ENCODE measurements at regions not wholly inside any gene's neighbourhood (a gene's known extent, or its start where the extent isn't known, plus 50 kb on each side); places are given as distances from the start of the nearest gene placed in this dataset.
"Not testable (repeated sequence)": the region's sequence is repeated elsewhere in the genome, so short reads cannot be mapped to it uniquely, and the experiment has no call there.

DNA sequence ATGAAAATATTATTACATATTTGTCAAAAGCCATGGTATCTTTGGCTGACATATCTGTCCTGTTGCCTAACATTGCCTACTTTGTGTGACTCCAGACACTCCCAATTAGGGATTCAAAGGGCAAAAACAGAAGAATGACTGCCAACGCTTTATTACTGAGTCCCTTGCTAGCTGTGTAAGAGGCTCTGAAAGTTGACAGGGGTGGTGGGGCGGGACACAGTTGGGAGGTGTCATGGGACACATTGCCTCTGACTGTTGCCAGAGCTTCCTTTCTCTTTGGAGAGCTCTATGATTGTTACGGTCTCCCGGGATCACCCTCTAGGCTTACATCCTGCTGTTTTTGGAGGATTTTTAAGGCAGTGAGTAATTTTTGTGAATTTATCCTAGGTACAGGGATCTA lies 249.6 kb upstream of the ACVR2A start:
- H3K4me1 ChIP-seq (ENCODE audit: insufficient read depth, low read length): no peaks in the 10 kb centered on the region
- no peaks in the 10 kb centered on the region for H3K36me3 ChIP-seq (ENCODE audit: insufficient read depth, low read length)
- H3K9me3 ChIP-seq (ENCODE audit: control insufficient read depth, insufficient read depth, low read length): peaks cover 8% of the 10 kb centered on the region; the same call in 1 of the 2 replicates
- no peak overlapping the region for H3K9ac ChIP-seq (ENCODE audit: low read depth, low read length)

DNA sequence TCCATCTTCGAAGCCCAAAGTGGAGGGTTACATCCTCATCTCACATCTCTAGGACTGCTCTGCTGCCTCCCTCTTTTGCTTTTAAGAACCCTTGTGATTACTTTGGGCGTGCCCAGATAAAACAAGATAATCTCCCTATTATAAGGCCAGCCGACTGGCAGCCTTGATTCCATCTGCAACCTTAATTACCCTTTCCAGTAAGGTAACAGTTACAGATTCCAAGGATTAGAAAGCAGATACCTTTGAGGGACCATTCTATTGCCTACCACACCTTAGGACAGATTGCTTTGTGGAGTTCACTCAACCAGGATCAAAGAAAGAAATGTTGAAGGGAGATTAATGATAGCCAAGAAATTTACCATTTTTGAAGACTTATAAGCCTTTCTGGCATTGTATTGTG lies 250.8 kb upstream of the ACVR2A start:
- H3K9ac ChIP-seq (ENCODE audit: low read depth, low read length): no peak overlapping the region
- no peaks in the 10 kb centered on the region for H3K36me3 ChIP-seq (ENCODE audit: insufficient read depth, low read length)
- peaks cover 8% of the 10 kb centered on the region; the same call in 1 of the 2 replicates for H3K9me3 ChIP-seq (ENCODE audit: control insufficient read depth, insufficient read depth, low read length)
- H3K4me1 ChIP-seq (ENCODE audit: insufficient read depth, low read length): no peaks in the 10 kb centered on the region

DNA sequence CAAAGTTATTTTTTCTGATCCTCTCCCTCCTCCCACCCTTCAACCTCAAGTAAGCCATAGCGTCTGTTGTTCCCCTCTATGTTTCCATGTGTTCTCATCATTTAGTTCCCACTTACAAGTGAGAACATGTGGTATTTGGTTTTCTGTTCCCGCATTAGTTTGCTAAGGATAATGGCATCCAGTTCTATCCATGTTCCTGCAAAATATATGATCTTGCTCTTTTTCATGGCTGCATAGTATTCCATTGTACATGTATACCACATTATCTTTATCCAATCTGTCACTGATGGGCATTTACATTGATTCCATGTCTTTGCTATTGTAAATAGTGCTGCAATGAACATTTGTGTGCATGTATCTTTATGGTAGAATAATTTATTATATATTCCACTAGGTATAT lies 252.0 kb upstream of the ACVR2A start:
- not testable (repeated sequence) for H3K9ac ChIP-seq (ENCODE audit: low read depth, low read length); H3K9me3 ChIP-seq (ENCODE audit: control insufficient read depth, insufficient read depth, low read length); H3K36me3 ChIP-seq (ENCODE audit: insufficient read depth, low read length); H3K4me1 ChIP-seq (ENCODE audit: insufficient read depth, low read length)

DNA sequence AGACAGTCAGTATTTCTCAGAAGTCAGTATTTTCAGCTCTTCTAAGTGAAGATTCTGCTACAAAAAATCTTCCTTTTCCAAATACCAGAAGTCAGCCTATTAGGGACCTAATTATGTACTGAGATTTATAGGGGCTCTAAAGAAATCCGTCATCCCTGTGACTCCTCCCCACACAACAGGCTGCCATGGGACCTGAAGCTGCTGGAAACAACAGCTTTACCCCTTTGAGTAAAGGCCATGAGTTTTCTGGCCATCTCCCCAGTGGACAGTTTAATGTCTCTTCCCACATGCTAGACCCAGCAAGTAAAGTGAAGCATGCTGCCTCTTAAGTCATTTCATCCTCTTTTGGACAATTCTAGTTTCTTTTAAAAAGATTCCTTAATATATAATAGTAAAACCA lies 255.7 kb upstream of the ACVR2A start:
- Histone ChIP-seq H3K36me3 (ENCODE audit: insufficient read depth, low read length) (no peaks in the 10 kb centered on the region), H3K4me1 (ENCODE audit: insufficient read depth, low read length) (no peaks in the 10 kb centered on the region)

DNA sequence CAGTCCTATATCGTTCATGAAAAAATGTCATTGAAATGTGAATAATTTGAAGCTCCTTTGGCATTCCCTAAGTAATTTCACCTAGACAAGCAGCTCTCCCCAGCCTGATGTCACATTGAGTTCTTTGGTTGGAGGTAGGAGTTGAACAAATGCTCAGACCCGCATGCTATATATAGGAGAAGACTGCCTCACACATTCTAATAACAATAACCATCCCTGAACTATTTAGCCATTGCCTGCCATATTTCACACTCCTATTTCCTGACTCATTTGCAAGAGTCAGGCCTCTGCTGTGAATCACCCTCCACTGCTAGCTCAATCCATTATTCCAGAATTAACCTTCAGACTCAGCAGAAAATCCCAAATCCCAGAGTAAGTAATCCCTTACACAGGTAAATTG lies 256.6 kb upstream of the ACVR2A start:
- no peak overlapping the region for H3K9ac ChIP-seq (ENCODE audit: low read depth, low read length)
- H3K9me3 ChIP-seq (ENCODE audit: control insufficient read depth, insufficient read depth, low read length): peaks cover 8% of the 10 kb centered on the region; the same call in 1 of the 2 replicates
- no peaks in the 10 kb centered on the region for H3K36me3 ChIP-seq (ENCODE audit: insufficient read depth, low read length)
- H3K4me1 ChIP-seq (ENCODE audit: insufficient read depth, low read length): no peaks in the 10 kb centered on the region

More for the DNA sequence above, 255.7 kb upstream of the ACVR2A start:
- no peak overlapping the region for H3K9ac ChIP-seq (ENCODE audit: low read depth, low read length)
- H3K9me3 ChIP-seq (ENCODE audit: control insufficient read depth, insufficient read depth, low read length): peaks cover 8% of the 10 kb centered on the region; the same call in 1 of the 2 replicates

DNA sequence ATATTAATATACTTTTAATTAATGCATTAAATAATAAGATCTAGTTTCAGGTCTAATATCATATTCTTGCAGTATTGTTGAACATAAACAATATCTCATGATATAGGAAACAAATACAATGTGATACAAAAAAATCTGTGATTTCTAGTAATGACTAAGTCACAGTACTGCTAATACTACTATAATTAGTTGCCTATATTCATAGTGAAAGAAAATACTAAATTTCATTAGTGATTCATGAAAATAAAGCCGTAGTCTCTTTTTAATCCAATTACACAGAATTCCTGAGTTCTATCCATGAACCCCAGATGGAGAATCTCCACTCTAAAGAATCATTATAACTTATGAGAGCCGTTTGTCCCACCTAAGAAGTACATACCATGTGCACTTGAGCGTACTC lies 266.3 kb upstream of the ACVR2A start:
- no peaks in the 10 kb centered on the region for H3K36me3 ChIP-seq (ENCODE audit: insufficient read depth, low read length)
- no peaks in the 10 kb centered on the region for H3K9me3 ChIP-seq (ENCODE audit: control insufficient read depth, insufficient read depth, low read length)
- no peak overlapping the region for H3K9ac ChIP-seq (ENCODE audit: low read depth, low read length)
- no peaks in the 10 kb centered on the region for H3K4me1 ChIP-seq (ENCODE audit: insufficient read depth, low read length)

DNA sequence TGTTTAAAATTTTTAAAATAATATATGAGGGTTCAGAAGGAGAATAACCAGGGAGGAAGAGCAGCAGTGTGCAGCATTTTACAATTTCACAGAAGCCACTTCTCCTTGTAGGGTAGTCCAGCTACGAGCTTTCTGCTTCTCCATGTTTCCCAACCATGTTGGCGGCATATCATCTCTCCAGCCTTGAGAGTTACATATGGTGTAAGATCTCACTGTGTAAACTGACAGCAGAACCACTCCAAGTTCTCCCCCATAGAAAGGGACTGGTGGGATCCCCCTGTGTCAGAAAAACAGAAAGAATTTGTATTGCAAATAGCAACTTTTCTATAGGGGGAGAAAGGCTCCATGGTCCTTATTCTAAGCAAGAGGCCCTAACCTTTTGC lies 266.8 kb upstream of the ACVR2A start:
- H3K36me3 ChIP-seq (ENCODE audit: insufficient read depth, low read length): no peaks in the 10 kb centered on the region
- no peaks in the 10 kb centered on the region for H3K4me1 ChIP-seq (ENCODE audit: insufficient read depth, low read length)
- H3K9ac ChIP-seq (ENCODE audit: low read depth, low read length): no peak overlapping the region
- no peaks in the 10 kb centered on the region for H3K9me3 ChIP-seq (ENCODE audit: control insufficient read depth, insufficient read depth, low read length)

DNA sequence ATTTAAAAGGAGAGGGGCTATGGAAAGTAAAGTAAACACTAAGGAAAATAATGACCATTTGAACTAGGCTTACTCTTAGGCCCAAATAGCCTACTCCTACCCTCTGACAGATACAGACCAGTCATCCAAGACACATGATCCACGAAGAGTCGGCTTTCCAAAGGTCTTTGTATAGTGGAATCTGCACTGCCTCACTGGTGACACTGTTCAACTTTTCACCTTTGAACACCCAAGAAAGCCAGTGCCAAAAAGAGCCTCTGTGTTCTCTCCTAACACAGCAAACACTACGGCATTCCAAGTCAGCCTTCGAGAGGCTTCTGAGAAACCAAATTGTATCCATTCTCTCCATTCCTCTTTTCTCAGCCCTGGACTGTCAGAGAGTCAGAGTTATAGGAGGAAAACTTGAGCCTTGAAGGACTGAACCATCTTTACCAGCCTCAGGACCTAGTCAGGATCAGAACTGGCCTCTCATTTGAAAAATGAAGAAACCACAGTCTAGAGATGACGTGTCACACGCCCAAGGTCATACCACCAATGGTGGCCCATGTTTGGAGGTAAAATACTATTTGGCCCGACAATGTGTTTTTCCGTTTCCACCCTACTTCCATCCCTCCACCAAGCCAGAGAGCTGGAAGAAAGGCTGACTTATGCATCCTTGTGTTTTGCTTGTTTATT lies 267.4 kb upstream of the ACVR2A start:
- H3K4me1 ChIP-seq (ENCODE audit: insufficient read depth, low read length): no peaks in the 10 kb centered on the region
- no peak overlapping the region for H3K9ac ChIP-seq (ENCODE audit: low read depth, low read length)
- no peaks in the 10 kb centered on the region for H3K36me3 ChIP-seq (ENCODE audit: insufficient read depth, low read length)
- H3K9me3 ChIP-seq (ENCODE audit: control insufficient read depth, insufficient read depth, low read length): no peaks in the 10 kb centered on the region

DNA sequence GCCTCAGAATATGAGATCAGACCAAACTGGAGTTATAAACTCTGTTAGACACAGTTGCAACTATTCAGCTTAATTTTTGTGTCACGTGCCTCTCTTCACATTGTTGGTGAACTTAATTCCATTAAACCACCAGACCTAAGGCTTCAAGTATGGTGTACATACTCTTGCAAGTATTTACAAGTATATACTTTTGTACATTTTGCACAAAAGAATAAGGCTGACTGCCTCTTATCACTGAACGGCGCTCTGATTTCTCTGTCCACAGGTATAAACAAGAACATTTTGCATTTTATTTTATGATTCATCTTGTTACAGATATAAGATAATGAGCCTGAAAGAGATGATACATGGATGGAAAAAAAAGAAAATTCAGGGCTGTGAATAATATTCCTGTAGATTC lies 269.7 kb upstream of the ACVR2A start:
- Histone ChIP-seq H3K9me3 (ENCODE audit: control insufficient read depth, insufficient read depth, low read length) (no peaks in the 10 kb centered on the region), H3K4me1 (ENCODE audit: insufficient read depth, low read length) (no peaks in the 10 kb centered on the region), H3K36me3 (ENCODE audit: insufficient read depth, low read length) (no peaks in the 10 kb centered on the region), H3K9ac (ENCODE audit: low read depth, low read length) (no peak overlapping the region)

DNA sequence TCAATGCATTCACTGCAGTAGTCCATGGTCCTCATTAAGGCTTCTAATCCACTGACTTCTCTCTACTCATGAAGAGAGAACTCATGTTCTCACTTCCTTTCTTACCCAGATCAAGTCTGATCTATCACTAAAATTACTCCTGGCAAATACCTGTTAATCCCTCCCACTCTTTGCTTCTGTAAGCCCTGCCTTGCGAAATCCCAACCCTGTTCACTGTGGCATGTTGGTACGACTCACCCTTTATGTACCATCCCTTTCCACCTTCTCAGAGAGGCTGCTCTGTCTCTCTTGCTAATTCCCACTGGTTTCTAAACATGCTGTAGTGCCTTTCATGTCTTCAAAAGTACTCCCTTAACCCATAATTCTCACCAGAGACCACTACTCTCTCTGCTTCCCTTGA lies 272.2 kb upstream of the ACVR2A start:
- H3K9ac ChIP-seq (ENCODE audit: low read depth, low read length): no peak overlapping the region
- H3K36me3 ChIP-seq (ENCODE audit: insufficient read depth, low read length): no peaks in the 10 kb centered on the region
- no peaks in the 10 kb centered on the region for H3K4me1 ChIP-seq (ENCODE audit: insufficient read depth, low read length)
- H3K9me3 ChIP-seq (ENCODE audit: control insufficient read depth, insufficient read depth, low read length): no peaks in the 10 kb centered on the region

DNA sequence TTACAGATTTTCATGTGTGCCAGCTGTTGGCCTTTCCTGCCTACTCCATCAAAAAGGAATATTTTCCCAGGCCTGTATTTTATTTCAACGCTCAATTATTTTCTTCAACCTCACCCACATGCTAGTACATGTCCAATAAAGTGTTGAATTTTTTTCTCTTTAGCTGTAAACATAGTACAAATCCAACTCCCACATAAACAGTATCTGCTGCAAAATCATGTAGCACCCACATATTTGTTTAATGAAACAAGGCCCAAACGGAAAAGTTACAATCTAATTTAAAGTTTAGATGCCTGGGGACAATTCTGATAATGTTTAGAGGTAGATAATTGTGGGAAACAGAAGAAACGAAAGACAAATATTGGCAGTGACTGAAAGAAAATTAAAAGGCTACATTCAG lies 275.4 kb upstream of the ACVR2A start:
- H3K4me1 ChIP-seq (ENCODE audit: insufficient read depth, low read length): no peaks in the 10 kb centered on the region
- H3K9ac ChIP-seq (ENCODE audit: low read depth, low read length): no peak overlapping the region
- no peaks in the 10 kb centered on the region for H3K36me3 ChIP-seq (ENCODE audit: insufficient read depth, low read length)
- no peaks in the 10 kb centered on the region for H3K9me3 ChIP-seq (ENCODE audit: control insufficient read depth, insufficient read depth, low read length)

DNA sequence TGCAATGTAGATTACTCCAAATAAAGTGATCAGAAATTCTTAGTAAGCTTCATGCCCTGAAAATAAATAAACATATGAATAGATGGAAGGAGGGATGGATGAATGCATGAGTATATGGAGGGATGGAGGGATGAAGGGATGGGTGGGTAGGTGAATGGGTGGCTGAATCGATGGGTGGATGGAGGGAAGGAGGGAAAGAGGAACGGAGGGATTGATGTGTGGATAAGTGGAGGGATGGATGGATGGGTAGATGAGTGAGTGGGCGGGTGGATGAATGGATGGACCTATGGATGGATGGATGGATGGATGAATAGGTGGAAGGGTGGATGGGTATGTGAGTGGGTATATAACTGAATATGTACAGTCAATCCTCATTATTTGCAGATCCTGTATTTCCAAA lies 276.7 kb upstream of the ACVR2A start:
- Histone ChIP-seq H3K4me1 (ENCODE audit: insufficient read depth, low read length) (no peaks in the 10 kb centered on the region), H3K9ac (ENCODE audit: low read depth, low read length) (no peak overlapping the region), H3K36me3 (ENCODE audit: insufficient read depth, low read length) (no peaks in the 10 kb centered on the region), H3K9me3 (ENCODE audit: control insufficient read depth, insufficient read depth, low read length) (no peaks in the 10 kb centered on the region)

DNA sequence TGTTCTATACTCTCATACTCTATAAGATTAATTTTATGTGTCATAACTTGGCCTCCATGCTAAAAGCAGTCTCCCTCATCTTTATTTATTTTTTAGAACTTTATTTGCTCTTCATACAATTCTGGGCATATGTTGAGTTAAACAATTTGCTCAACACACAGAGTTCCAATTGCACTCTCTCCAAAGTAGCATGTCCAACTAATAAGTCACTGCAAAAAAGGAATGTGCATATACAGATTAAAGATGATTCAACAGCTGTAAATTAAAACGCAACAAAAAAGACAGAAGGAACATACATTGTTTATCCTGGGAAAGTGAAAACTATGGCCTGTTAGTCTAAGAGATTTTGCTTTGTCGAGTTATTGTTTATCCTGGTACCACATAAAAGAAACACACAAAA lies 277.7 kb upstream of the ACVR2A start:
- Histone ChIP-seq H3K9ac (ENCODE audit: low read depth, low read length) (no peak overlapping the region), H3K9me3 (ENCODE audit: control insufficient read depth, insufficient read depth, low read length) (no peaks in the 10 kb centered on the region), H3K36me3 (ENCODE audit: insufficient read depth, low read length) (no peaks in the 10 kb centered on the region), H3K4me1 (ENCODE audit: insufficient read depth, low read length) (no peaks in the 10 kb centered on the region)

DNA sequence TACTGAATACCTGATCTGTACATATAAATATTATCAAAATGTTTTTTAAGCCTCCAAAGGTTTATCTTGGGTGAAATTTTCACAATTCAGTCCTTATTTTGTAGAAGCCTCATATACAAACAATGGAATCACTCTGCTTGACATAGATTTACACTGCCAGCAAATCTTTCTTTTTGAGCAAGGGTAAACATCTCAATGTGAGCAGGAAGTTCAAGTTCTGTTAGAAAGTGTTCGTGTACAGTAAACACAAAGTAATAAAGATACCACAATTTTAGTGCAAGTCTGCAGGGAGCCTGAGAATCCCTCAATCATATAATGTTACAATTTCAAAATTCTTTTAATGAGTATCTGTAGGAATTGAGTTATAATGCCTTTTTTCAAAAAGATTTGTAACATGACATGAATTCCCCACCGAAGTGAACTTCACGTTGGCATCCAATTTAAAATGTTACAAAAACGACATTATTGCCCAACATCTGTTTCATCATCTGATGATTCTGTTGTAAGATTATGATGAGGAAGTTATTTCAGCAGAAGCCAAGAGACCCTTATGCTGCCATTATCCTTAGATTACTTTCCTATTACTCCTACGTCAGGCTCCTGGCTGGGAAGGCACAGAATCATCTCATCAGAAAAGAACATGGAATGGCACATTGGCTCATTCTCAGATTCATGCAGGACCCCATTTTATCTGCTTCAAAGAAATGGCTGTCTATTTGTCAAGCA lies 283.9 kb upstream of the ACVR2A start:
- H3K9ac ChIP-seq (ENCODE audit: low read depth, low read length): no peak overlapping the region

DNA sequence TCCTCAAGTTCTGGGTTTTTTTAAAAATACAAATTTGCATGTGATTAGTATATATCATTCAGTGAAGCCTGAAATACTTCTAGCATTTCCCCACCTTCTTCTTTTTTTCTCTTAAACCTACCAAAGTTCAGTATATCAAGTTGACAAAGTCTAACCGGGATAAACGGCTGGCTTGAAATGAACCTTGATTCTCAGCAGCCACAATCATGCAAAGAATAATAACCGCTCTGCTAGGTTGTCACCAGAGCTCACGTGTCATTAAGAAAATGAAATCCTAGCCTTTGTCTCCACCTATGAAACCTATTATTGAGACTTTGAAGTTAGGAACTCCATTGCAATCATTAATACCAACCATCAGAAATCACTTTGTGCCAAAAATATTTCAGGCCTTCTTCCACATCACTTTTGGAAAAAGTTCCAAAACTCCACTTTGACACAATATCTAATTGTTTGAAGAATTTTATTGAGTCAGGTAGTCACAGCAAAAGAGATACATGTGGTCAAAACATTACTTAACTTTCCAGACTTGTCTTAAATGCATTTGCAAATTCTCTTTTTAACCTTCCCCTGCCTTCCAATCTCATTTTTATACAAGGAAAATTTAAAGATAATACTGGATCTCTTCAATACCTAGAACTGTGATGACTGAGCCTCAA lies 285.6 kb upstream of the ACVR2A start:
- Histone ChIP-seq H3K36me3 (ENCODE audit: insufficient read depth, low read length) (no peaks in the 10 kb centered on the region), H3K9ac (ENCODE audit: low read depth, low read length) (no peak overlapping the region), H3K9me3 (ENCODE audit: control insufficient read depth, insufficient read depth, low read length) (no peaks in the 10 kb centered on the region), H3K4me1 (ENCODE audit: insufficient read depth, low read length) (no peaks in the 10 kb centered on the region)

More for the DNA sequence above, 283.9 kb upstream of the ACVR2A start:
- Histone ChIP-seq H3K9me3 (ENCODE audit: control insufficient read depth, insufficient read depth, low read length) (no peaks in the 10 kb centered on the region), H3K36me3 (ENCODE audit: insufficient read depth, low read length) (no peaks in the 10 kb centered on the region), H3K4me1 (ENCODE audit: insufficient read depth, low read length) (no peaks in the 10 kb centered on the region)
